ENCODE measurements at regions not wholly inside any gene's neighbourhood (a gene's known extent, or its start where the extent isn't known, plus 50 kb on each side); places are given as distances from the start of the nearest gene placed in this dataset.

DNA sequence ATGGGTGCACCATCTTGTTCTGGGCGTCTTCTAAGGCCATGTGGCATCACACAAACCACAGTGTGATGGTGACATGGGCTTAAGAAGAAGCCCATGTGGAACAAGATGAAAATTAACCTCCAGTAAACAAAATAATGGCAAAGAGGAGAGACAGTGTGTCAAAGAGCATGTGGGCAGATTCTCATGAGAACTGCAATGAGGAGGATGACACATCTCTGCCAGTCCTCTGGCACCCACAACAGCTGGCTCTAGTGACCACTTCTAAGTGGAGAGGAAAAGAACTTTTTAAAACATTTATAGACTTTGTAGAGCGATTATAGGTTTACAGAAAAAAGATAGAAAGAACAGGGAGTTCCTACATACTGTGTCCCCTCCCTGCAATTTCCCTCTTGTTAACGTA lies 401.4 kb downstream of the ATP23 start:
- TF ChIP-seq, protein P1, sequence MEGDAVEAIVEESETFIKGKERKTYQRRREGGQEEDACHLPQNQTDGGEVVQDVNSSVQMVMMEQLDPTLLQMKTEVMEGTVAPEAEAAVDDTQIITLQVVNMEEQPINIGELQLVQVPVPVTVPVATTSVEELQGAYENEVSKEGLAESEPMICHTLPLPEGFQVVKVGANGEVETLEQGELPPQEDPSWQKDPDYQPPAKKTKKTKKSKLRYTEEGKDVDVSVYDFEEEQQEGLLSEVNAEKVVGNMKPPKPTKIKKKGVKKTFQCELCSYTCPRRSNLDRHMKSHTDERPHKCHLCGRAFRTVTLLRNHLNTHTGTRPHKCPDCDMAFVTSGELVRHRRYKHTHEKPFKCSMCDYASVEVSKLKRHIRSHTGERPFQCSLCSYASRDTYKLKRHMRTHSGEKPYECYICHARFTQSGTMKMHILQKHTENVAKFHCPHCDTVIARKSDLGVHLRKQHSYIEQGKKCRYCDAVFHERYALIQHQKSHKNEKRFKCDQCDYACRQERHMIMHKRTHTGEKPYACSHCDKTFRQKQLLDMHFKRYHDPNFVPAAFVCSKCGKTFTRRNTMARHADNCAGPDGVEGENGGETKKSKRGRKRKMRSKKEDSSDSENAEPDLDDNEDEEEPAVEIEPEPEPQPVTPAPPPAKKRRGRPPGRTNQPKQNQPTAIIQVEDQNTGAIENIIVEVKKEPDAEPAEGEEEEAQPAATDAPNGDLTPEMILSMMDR (IDR thresholded peaks at IDR 0.05): no peak
- TF ChIP-seq EZH2 (IDR thresholded peaks at IDR 0.05; ENCODE audit: borderline replicate concordance, insufficient read depth, low read depth, low read length, poor library complexity, severe bottlenecking): no peak

Data from B cell (primary cell).